ENCODE measurements at regions not wholly inside any gene's neighbourhood (a gene's known extent, or its start where the extent isn't known, plus 50 kb on each side); places are given as distances from the start of the nearest gene placed in this dataset.

DNA sequence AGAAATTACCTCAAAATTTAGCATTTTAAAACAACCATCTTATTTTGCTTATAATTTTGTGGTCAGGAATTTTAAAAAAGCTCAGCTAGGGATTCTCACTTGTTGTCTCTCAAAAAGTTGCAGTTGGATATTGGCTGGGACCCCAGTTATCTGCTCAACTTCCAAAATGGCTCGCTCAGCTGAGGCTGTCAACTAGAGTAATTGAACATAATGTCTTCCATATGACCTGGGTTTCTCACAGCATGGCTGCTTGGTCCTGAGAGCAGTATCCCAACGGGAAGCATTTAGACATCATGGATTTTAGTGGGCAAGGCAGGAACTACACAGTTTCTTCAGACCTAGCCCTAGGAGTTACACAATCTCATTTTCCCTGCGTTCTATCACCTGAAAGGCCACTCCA is 63.6 kb upstream of the SPEF2 start:
- no peak for TF ChIP-seq POLR2A (conservative IDR thresholded peaks at IDR 0.05)
- TF ChIP-seq, protein P1, sequence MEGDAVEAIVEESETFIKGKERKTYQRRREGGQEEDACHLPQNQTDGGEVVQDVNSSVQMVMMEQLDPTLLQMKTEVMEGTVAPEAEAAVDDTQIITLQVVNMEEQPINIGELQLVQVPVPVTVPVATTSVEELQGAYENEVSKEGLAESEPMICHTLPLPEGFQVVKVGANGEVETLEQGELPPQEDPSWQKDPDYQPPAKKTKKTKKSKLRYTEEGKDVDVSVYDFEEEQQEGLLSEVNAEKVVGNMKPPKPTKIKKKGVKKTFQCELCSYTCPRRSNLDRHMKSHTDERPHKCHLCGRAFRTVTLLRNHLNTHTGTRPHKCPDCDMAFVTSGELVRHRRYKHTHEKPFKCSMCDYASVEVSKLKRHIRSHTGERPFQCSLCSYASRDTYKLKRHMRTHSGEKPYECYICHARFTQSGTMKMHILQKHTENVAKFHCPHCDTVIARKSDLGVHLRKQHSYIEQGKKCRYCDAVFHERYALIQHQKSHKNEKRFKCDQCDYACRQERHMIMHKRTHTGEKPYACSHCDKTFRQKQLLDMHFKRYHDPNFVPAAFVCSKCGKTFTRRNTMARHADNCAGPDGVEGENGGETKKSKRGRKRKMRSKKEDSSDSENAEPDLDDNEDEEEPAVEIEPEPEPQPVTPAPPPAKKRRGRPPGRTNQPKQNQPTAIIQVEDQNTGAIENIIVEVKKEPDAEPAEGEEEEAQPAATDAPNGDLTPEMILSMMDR (IDR thresholded peaks at IDR 0.05 in 2 of 3, conservative IDR thresholded peaks at IDR 0.05 in 1 of 3; ENCODE audit: insufficient read depth in 2 of 3, low read depth in 1 of 3, low read length in 3 of 3), result no peak
- TF ChIP-seq NR2F6 (CRISPR knock-in tag; IDR thresholded peaks at IDR 0.05), result no peak
- TF ChIP-seq SMC3 (conservative IDR thresholded peaks at IDR 0.05; ENCODE audit: insufficient read depth, low read depth, low read length), result no peak
- TF ChIP-seq, protein P2, sequence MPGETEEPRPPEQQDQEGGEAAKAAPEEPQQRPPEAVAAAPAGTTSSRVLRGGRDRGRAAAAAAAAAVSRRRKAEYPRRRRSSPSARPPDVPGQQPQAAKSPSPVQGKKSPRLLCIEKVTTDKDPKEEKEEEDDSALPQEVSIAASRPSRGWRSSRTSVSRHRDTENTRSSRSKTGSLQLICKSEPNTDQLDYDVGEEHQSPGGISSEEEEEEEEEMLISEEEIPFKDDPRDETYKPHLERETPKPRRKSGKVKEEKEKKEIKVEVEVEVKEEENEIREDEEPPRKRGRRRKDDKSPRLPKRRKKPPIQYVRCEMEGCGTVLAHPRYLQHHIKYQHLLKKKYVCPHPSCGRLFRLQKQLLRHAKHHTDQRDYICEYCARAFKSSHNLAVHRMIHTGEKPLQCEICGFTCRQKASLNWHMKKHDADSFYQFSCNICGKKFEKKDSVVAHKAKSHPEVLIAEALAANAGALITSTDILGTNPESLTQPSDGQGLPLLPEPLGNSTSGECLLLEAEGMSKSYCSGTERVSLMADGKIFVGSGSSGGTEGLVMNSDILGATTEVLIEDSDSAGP (CRISPR knock-in tag; IDR thresholded peaks at IDR 0.05), result no peak
- TF ChIP-seq ZNF274 (IDR thresholded peaks at IDR 0.05; ENCODE audit: borderline replicate concordance, low read depth, low read length), result no peak
- no peak for TF ChIP-seq CREB1 (IDR thresholded peaks at IDR 0.05)
- TF ChIP-seq CREB1 (CRISPR knock-in tag; IDR thresholded peaks at IDR 0.05), result no peak
- no peak for TF ChIP-seq CBX8 (IDR thresholded peaks at IDR 0.05; ENCODE audit: borderline replicate concordance, extremely low read depth, low read depth, low read length, poor library complexity, severe bottlenecking)
- no peak for TF ChIP-seq POLR2B (IDR thresholded peaks at IDR 0.05; ENCODE audit: low read depth, partially characterized antibody)
